Keratinocyte (primary cell): ENCODE measurements at regions not wholly inside any gene's neighbourhood (a gene's known extent, or its start where the extent isn't known, plus 50 kb on each side); places are given as distances from the start of the nearest gene placed in this dataset.

Experiments
- CTCF ChIP-seq, 3 experiments: IDR thresholded peaks in 1 of 3; conservative IDR thresholded peaks in 1 of 3; optimal IDR thresholded peaks in 1 of 3; 2 replicates in 2 of 3; 3 replicates in 1 of 3; pipeline versions ENCODE3 to v1.5.1; 2011; ENCODE audit warnings: low read length in 3 of 3, mild to moderate bottlenecking in 3 of 3, moderate library complexity in 2 of 3, control low read depth in 1 of 3, inconsistent platforms in 1 of 3; ENCODE audit not compliant: insufficient read depth in 2 of 3; ENCODE audit errors: extremely low read depth in 1 of 3
- EZH2 ChIP-seq: IDR thresholded peaks from one replicate; pipeline ENCODE4 v1.6.1; 2012; ENCODE audit warnings: inconsistent platforms, mild to moderate bottlenecking, low read length, moderate library complexity

GRCh38 chr1:81560629-81561028 lies 240.1 kb upstream of the ADGRL2 start:
- TF ChIP-seq CTCF (optimal IDR thresholded peaks at IDR 0.05 in 1 of 3, IDR thresholded peaks at IDR 0.05 in 1 of 3, conservative IDR thresholded peaks at IDR 0.05 in 1 of 3; ENCODE audit: extremely low read depth in 1 of 3, insufficient read depth in 2 of 3, low read length in 3 of 3) (no peak), EZH2 (no peak)
